ENCODE measurements at regions not wholly inside any gene's neighbourhood (a gene's known extent, or its start where the extent isn't known, plus 50 kb on each side); places are given as distances from the start of the nearest gene placed in this dataset.

GRCh38 chr16:62712566-62712965, 676.3 kb upstream of the CDH8 start:
- Mint-ChIP-seq H3K27ac (no peak overlapping the region), H3K4me3 (no peak overlapping the region), H3K9me3 (peaks cover 5 to 11% of the 10 kb centered on the region in 2 donors)

DNA sequence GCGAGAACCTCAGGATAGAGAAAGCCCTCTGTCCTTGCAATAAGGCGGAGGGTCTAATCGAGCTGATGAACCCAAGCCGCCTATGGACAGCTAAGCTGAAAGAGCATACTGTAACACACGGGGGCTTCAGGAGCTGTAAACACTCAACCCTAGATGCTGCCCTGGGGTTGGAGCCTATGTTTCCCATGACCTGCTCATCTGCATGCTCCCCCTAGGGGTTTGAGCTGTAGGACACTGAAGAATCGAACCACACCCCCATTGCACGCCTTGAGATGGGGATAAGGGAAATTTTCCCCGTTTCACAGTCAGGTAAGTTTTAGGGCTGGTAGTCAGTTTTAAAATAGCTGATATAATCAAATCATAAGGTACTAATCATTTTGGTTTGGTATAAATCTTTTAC, 675.6 kb upstream of the CDH8 start:
- H3K4me3 Mint-ChIP-seq, result no peak overlapping the region
- no peaks in the 10 kb centered on the region for H3K36me3 Mint-ChIP-seq
- H3K27ac Mint-ChIP-seq, result no peak overlapping the region

More at GRCh38 chr16:62712566-62712965, 676.3 kb upstream of the CDH8 start:
- ATAC-seq (replicated peaks), result no peak
- no peaks in the 10 kb centered on the region for H3K36me3 Mint-ChIP-seq
- no peaks in the 10 kb centered on the region for H3K27me3 Mint-ChIP-seq
- H3K4me1 Mint-ChIP-seq, result no peaks in the 10 kb centered on the region
- DNase-seq, result no peak

GRCh38 chr16:62709794-62710193, 673.6 kb upstream of the CDH8 start:
- H3K4me3 Mint-ChIP-seq, result no peak overlapping the region
- no peaks in the 10 kb centered on the region for H3K36me3 Mint-ChIP-seq
- peaks cover 4 to 14% of the 10 kb centered on the region in 2 donors for H3K9me3 Mint-ChIP-seq
- H3K4me1 Mint-ChIP-seq, result no peaks in the 10 kb centered on the region
- DNase-seq (no peak), ATAC-seq (replicated peaks) (no peak)
- no peak overlapping the region for H3K27ac Mint-ChIP-seq
- no peaks in the 10 kb centered on the region for H3K27me3 Mint-ChIP-seq

More for the DNA sequence above, 675.6 kb upstream of the CDH8 start:
- ATAC-seq (replicated peaks) (no peak), DNase-seq (no peak)
- Mint-ChIP-seq H3K9me3 (peaks cover 3 to 9% of the 10 kb centered on the region in 2 donors), H3K27me3 (no peaks in the 10 kb centered on the region), H3K4me1 (no peaks in the 10 kb centered on the region)

DNA sequence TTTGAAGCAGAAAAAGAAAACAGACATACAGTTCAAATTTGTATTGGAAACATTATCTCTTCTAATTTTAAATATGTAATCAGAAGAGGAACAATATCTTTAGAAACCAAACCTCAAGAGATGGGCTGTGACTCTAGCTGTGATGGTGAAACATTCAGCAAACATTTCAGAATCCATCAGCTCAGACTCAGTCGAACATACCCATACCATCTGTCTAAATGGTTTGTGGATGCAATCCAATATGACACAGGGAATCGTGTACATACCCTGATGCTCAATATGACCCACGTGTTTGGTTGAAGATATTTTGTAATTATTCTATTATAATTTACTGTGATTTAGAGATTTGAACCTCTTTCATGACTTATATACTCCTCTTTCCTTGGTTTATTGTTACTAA, 665.2 kb upstream of the CDH8 start:
- H3K27me3 Mint-ChIP-seq, result no peaks in the 10 kb centered on the region
- peaks cover 5 to 9% of the 10 kb centered on the region in 2 donors for H3K9me3 Mint-ChIP-seq

DNA sequence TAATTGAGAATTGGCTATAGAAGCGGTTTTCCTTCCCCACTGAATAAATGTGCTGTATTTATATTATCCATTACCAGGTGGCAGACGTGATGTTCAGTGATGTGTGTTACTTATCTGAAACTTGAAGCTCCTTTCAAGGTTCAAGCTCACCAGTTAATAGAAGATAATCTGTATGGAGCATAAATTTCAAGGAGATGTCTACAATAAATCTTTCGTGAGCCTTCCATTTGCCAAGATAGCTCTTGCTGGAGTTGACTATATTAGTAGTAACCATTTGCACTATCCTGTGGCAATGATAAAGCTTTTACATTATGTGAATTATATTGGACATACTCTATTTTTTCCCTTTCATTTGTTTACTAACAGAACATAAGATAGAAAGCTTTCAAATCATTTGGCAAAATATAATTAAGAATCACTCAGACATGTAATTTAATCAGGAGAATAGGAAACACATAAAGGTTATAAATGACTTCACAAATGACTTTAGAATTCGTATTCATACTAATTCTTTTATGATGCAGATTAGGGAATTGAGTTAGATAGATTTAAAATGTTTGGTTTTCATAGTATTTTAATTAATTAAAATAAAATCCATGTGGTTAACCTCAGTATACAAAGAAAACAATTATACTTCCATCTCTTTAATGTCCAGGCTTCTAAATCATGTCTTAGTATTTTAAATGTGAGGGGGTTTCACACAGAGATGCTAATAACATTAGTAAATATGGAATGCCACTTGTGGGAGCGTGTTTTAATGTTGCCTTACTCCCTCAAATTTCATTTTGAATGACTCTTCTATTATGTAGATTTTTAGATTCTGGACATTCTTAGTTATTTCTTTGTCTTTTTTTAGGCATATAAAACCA, 664.4 kb upstream of the CDH8 start:
- Mint-ChIP-seq H3K27me3 (no peaks in the 10 kb centered on the region), H3K4me1 (no peaks in the 10 kb centered on the region), H3K27ac (no peak overlapping the region), H3K4me3 (no peak overlapping the region), H3K9me3 (peaks cover 4 to 5% of the 10 kb centered on the region in 2 donors), H3K36me3 (no peaks in the 10 kb centered on the region)
- ATAC-seq (replicated peaks) (no peak), DNase-seq (no peak)

More for the DNA sequence above, 665.2 kb upstream of the CDH8 start:
- Mint-ChIP-seq H3K4me1 (no peaks in the 10 kb centered on the region), H3K27ac (no peak overlapping the region), H3K4me3 (no peak overlapping the region), H3K36me3 (no peaks in the 10 kb centered on the region)
- no peak for DNase-seq
- ATAC-seq (replicated peaks), result no peak

- no peaks in the 10 kb centered on the region for H3K36me3 Mint-ChIP-seq
- peaks cover 13 to 20% of the 10 kb centered on the region in 2 donors for H3K9me3 Mint-ChIP-seq
- no peak overlapping the region for H3K4me3 Mint-ChIP-seq
- H3K27me3 Mint-ChIP-seq, result no peaks in the 10 kb centered on the region
- H3K27ac Mint-ChIP-seq, result no peak overlapping the region
- no peaks in the 10 kb centered on the region for H3K4me1 Mint-ChIP-seq
- peak in 1 of 2 donors; percentile 54 for ATAC-seq (replicated peaks)
- no peak for DNase-seq
Observed at GRCh38 chr16:62692685-62693084, 656.4 kb upstream of the CDH8 start.

GRCh38 chr16:62681819-62682218, 645.6 kb upstream of the CDH8 start:
- ATAC-seq (replicated peaks) (no peak), DNase-seq (no peak)
- Mint-ChIP-seq H3K36me3 (no peaks in the 10 kb centered on the region), H3K27ac (no peak overlapping the region), H3K27me3 (no peaks in the 10 kb centered on the region), H3K9me3 (peaks cover 22 to 25% of the 10 kb centered on the region in 2 donors), H3K4me1 (no peaks in the 10 kb centered on the region), H3K4me3 (no peak overlapping the region)

DNA sequence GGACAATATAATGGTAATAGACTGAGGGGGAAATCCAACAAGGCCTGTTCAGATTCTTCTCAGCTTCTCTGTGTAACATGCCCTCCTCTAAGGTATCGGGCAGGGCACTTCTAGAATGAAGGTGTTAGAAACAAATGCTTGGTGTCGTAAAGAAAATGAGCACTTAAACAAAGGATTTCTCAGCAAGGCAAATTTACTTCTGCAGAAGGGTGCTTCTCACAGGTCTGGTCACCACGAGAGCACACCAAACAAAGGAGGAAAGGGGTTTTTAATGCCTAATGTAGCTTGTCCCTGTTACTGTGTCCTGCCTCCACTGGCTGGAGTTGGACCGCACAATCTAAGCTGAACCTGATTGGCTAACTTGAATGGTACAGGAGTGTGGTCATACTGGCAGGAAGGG, 642.6 kb upstream of the CDH8 start:
- Mint-ChIP-seq H3K36me3 (no peaks in the 10 kb centered on the region), H3K4me3 (no peak overlapping the region), H3K27me3 (no peaks in the 10 kb centered on the region), H3K4me1 (no peaks in the 10 kb centered on the region), H3K9me3 (peaks cover 26 to 27% of the 10 kb centered on the region in 2 donors), H3K27ac (no peak overlapping the region)
- ATAC-seq (replicated peaks) (no peak), DNase-seq (no peak)

- H3K36me3 Mint-ChIP-seq, result no peaks in the 10 kb centered on the region
- H3K4me3 Mint-ChIP-seq, result no peak overlapping the region
- H3K9me3 Mint-ChIP-seq, result peaks cover 17 to 18% of the 10 kb centered on the region in 2 donors
- no peaks in the 10 kb centered on the region for H3K4me1 Mint-ChIP-seq
- DNase-seq, result no peak
- no peaks in the 10 kb centered on the region for H3K27me3 Mint-ChIP-seq
- ATAC-seq (replicated peaks), result no peak
- no peak overlapping the region for H3K27ac Mint-ChIP-seq
Observed at GRCh38 chr16:62676306-62676705, 640.1 kb upstream of the CDH8 start.

- no peaks in the 10 kb centered on the region for H3K36me3 Mint-ChIP-seq
- DNase-seq (no peak), ATAC-seq (replicated peaks) (no peak)
- peaks cover 4% of the 10 kb centered on the region in 2 donors for H3K9me3 Mint-ChIP-seq
- H3K27ac Mint-ChIP-seq, result no peak overlapping the region
- H3K4me3 Mint-ChIP-seq, result no peak overlapping the region
- H3K27me3 Mint-ChIP-seq, result no peaks in the 10 kb centered on the region
- H3K4me1 Mint-ChIP-seq, result no peaks in the 10 kb centered on the region
Observed at GRCh38 chr16:62665269-62665668, 629.0 kb upstream of the CDH8 start.

DNA sequence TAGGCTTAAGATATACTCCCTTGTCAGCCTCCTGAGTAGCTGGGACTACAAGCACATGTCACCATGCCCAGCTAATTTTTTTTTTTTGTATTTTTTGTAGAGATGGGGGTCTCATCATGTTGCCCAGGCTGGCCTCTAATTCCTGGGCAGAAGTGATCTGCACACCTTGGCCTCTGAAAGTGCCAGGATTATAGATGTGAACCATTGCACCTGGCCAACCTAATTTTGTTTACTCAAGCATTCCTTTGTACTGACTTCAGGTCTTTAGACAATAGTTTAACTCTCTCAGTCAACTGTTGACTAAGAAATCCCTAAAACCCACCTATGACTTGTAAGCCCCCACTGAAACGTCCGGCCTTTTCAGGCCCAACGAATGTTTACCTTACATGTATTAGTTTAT, 628.3 kb upstream of the CDH8 start:
- no peaks in the 10 kb centered on the region for H3K36me3 Mint-ChIP-seq
- ATAC-seq (replicated peaks) (no peak), DNase-seq (no peak)
- no peak overlapping the region for H3K4me3 Mint-ChIP-seq
- peaks cover 3 to 4% of the 10 kb centered on the region in 2 donors for H3K9me3 Mint-ChIP-seq
- no peaks in the 10 kb centered on the region for H3K4me1 Mint-ChIP-seq
- no peaks in the 10 kb centered on the region for H3K27me3 Mint-ChIP-seq
- H3K27ac Mint-ChIP-seq, result no peak overlapping the region

DNA sequence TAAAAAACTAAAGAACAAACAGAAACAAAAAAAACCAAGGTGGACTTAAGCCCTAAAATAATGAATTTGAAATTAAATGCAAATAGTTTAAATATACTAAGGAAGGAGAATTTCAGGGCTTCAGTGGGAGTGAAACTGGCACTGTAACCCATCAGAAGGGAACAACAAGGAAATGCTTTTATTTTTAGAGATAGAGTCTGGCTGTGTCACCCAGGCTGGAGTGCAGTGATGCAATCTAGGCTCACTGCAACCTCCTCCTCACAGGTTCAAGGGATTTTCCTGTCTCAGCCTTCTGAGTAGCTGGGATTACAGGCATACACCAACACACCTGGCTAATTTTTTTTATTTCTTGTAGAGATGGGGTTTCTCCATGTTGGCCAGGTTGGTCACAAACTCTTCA, 625.2 kb upstream of the CDH8 start:
- no peak for DNase-seq
- Mint-ChIP-seq H3K27ac (peak overlapping the region; percentile 73), H3K4me1 (no peaks in the 10 kb centered on the region), H3K36me3 (no peaks in the 10 kb centered on the region), H3K27me3 (no peaks in the 10 kb centered on the region), H3K4me3 (no peak overlapping the region), H3K9me3 (peaks cover 0 to 6% of the 10 kb centered on the region in 2 donors)
- ATAC-seq (replicated peaks), result no peak

GRCh38 chr16:62657116-62657515, 620.9 kb upstream of the CDH8 start:
- no peaks in the 10 kb centered on the region for H3K36me3 Mint-ChIP-seq
- H3K9me3 Mint-ChIP-seq, result peaks cover 0 to 5% of the 10 kb centered on the region in 2 donors
- H3K4me1 Mint-ChIP-seq, result no peaks in the 10 kb centered on the region
- no peaks in the 10 kb centered on the region for H3K27me3 Mint-ChIP-seq
- ATAC-seq (replicated peaks) (no peak), DNase-seq (no peak)
- no peak overlapping the region for H3K4me3 Mint-ChIP-seq
- no peak overlapping the region for H3K27ac Mint-ChIP-seq

GRCh38 chr16:62652441-62653120, 616.3 kb upstream of the CDH8 start:
- H3K4me3 Mint-ChIP-seq, result no peak overlapping the region
- DNase-seq, result no peak
- H3K27ac Mint-ChIP-seq, result no peak overlapping the region
- H3K4me1 Mint-ChIP-seq, result no peaks in the 10 kb centered on the region
- H3K9me3 Mint-ChIP-seq, result peaks cover 7 to 10% of the 10 kb centered on the region in 2 donors
- no peak for ATAC-seq (replicated peaks)
- H3K36me3 Mint-ChIP-seq, result no peaks in the 10 kb centered on the region
- H3K27me3 Mint-ChIP-seq, result no peaks in the 10 kb centered on the region

- no peaks in the 10 kb centered on the region for H3K4me1 Mint-ChIP-seq
- H3K4me3 Mint-ChIP-seq, result no peak overlapping the region
- peaks cover 7 to 21% of the 10 kb centered on the region in 2 donors for H3K9me3 Mint-ChIP-seq
- DNase-seq (no peak), ATAC-seq (replicated peaks) (no peak)
- no peaks in the 10 kb centered on the region for H3K36me3 Mint-ChIP-seq
- no peaks in the 10 kb centered on the region for H3K27me3 Mint-ChIP-seq
- no peak overlapping the region for H3K27ac Mint-ChIP-seq
Observed at GRCh38 chr16:62648256-62648655, 612.0 kb upstream of the CDH8 start.
